MM.1S (cell line): ENCODE measurements at regions not wholly inside any gene's neighbourhood (a gene's known extent, or its start where the extent isn't known, plus 50 kb on each side); places are given as distances from the start of the nearest gene placed in this dataset.

ENCODE experiments used
- CTCF ChIP-seq: fragments of 300-600 bp; sonication (generic); IDR thresholded peaks from 2 replicates; pipeline ENCODE4 v1.5.1; 2016; ENCODE audit warnings: antibody characterized with exemption, low read length, mixed read lengths
- EZH2 ChIP-seq: fragments of 300-600 bp; sonication (generic); optimal IDR thresholded peaks from 2 replicates; pipeline ENCODE3; 2017; ENCODE audit warnings: low read depth, mild to moderate bottlenecking, antibody characterized with exemption, low read length, mixed read lengths
- EZH2phosphoT487 ChIP-seq: fragments of 300-600 bp; sonication (generic); IDR thresholded peaks from 2 replicates; pipeline ENCODE4 v1.6.1; 2018; ENCODE audit warnings: antibody characterized with exemption, low read length

GRCh38 chr14:100386121-100386520 is 63.0 kb downstream of the SLC25A47 start:
- TF ChIP-seq CTCF (no peak), EZH2phosphoT487 (no peak), EZH2 (no peak)
